A549 (cell line): ENCODE measurements at regions not wholly inside any gene's neighbourhood (a gene's known extent, or its start where the extent isn't known, plus 50 kb on each side); places are given as distances from the start of the nearest gene placed in this dataset.

Experiments
- ATAC-seq, 2 experiments: fragments of 200-7000 bp in 1 of 2; fragments of >200 bp in 1 of 2; cut with Nextera tagmentation in 1 of 2; cut with Tn5 transposase in 1 of 2; 3 replicates each; pipeline versions ENCODE4 v1.8.0 to v1.9.1; 2018 to 2020; ENCODE audit warnings: mild to moderate bottlenecking in 1 of 2, moderate library complexity in 1 of 2
- CTCF ChIA-PET: fragments of 300-600 bp; sonication (Branson Sonifier 250); formaldehyde crosslinking; extraction: SDS; loops from one replicate; lab custom pipeline; 2021; ENCODE audit warnings: antibody characterized with exemption, inconsistent platforms; lab: Yijun Ruan, JAX
- POLR2A ChIA-PET: fragments of 350-600 bp; formaldehyde crosslinking; extraction: SDS; loops from one replicate; lab custom pipeline; 2021; ENCODE audit warnings: antibody characterized with exemption, inconsistent platforms; lab: Yijun Ruan, JAX
- DNase-seq, 2 experiments: peaks; one replicate each; pipeline versions ENCODE4 v3.0.0 to v3.0.0-alpha.2; 2011 to 2016; ENCODE audit warnings: low read depth in 1 of 2, low spot score in 1 of 2
- FAIRE-seq: peaks from 2 replicates; lab custom pipeline; 2011; peaks lifted over from hg19 to GRCh38; lab: Jason Lieb, UNC
- H3K27ac ChIP-seq, 2 experiments: fragments of >200 bp; sonication (Bioruptor Twin); formaldehyde crosslinking; 3 replicates each; pipeline ENCODE4 v1.5.1; 2016 to 2017
- H3K4me1 ChIP-seq: fragments of >200 bp; sonication (Bioruptor Twin); formaldehyde crosslinking; 3 replicates; pipeline ENCODE4 v1.6.1; 2016
- H3K4me2 ChIP-seq: fragments of >200 bp; sonication (Bioruptor Twin); formaldehyde crosslinking; 3 replicates; pipeline ENCODE4 v1.6.1; 2016
- H3K4me3 ChIP-seq: fragments of >200 bp; sonication (Bioruptor Twin); formaldehyde crosslinking; 3 replicates; pipeline ENCODE4 v1.5.1; 2016
- H3K9me3 ChIP-seq: fragments of >200 bp; sonication (Bioruptor Twin); formaldehyde crosslinking; 3 replicates; pipeline ENCODE4 v1.6.1; 2016
- CBX8 ChIP-seq: fragments of 200-600 bp; sonication (generic); IDR thresholded peaks from 2 replicates; pipeline ENCODE4 v1.6.1; 2016
- CEBPB ChIP-seq, 2 experiments: fragments of >200 bp in 1 of 2; sonication (Bioruptor Twin) in 1 of 2; formaldehyde crosslinking in 1 of 2; IDR thresholded peaks; 2 replicates each; pipeline ENCODE4 v1.6.1; 2012 to 2016
- E2F6 ChIP-seq: IDR thresholded peaks from 2 replicates; pipeline ENCODE4 v1.6.1; 2012; ENCODE audit warnings: low read depth, borderline replicate concordance
- EHMT2 ChIP-seq: fragments of 200-600 bp; sonication (generic); IDR thresholded peaks from 2 replicates; pipeline ENCODE4 v1.6.1; 2016; ENCODE audit warnings: antibody characterized with exemption, low read depth, mild to moderate bottlenecking, moderate library complexity
- ESRRA ChIP-seq: fragments of 150-350 bp; IDR thresholded peaks from 2 replicates; pipeline ENCODE4 v1.6.1; 2014; ENCODE audit warnings: mild to moderate bottlenecking, low read length, borderline replicate concordance
- FOSB ChIP-seq: fragments of 250-450 bp; sonication (Bioruptor Pico); IDR thresholded peaks from 2 replicates; pipeline ENCODE4 v1.5.0; 2020; ENCODE audit warnings: mild to moderate bottlenecking, moderate library complexity
- HDAC2 ChIP-seq: fragments of 200-600 bp; sonication (generic); IDR thresholded peaks from 2 replicates; pipeline ENCODE4 v1.6.1; 2016
- HES2 ChIP-seq: fragments of >200 bp; sonication (Bioruptor Twin); formaldehyde crosslinking; IDR thresholded peaks from 2 replicates; pipeline ENCODE4 v1.6.1; 2016
- HEYL ChIP-seq: fragments of 250-450 bp; sonication (Bioruptor Pico); IDR thresholded peaks from 2 replicates; pipeline ENCODE4 v1.8.0; 2021; ENCODE audit warnings: mild to moderate bottlenecking, moderate library complexity
- HMGXB4 ChIP-seq: fragments of 250-450 bp; sonication (Bioruptor Pico); IDR thresholded peaks from 2 replicates; pipeline ENCODE4 v1.5.0; 2021; ENCODE audit warnings: mild to moderate bottlenecking, moderate library complexity, borderline replicate concordance
- HOXA7 ChIP-seq: fragments of 250-450 bp; sonication (Bioruptor Pico); IDR thresholded peaks from 2 replicates; pipeline ENCODE4 v1.5.0; 2020; ENCODE audit warnings: mild to moderate bottlenecking, moderate library complexity
- JUN ChIP-seq, 2 experiments: fragments of >200 bp; sonication (Bioruptor Twin); formaldehyde crosslinking; IDR thresholded peaks; 2 replicates in 1 of 2; 3 replicates in 1 of 2; pipeline ENCODE4 v1.6.1; 2016 to 2017
- KDM1A ChIP-seq: fragments of 200-600 bp; sonication (generic); IDR thresholded peaks from 2 replicates; pipeline ENCODE4 v1.6.1; 2016; ENCODE audit warnings: low read depth, mild to moderate bottlenecking
- MAZ ChIP-seq: fragments of 150-350 bp; IDR thresholded peaks from 2 replicates; pipeline ENCODE4 v1.6.1; 2014; ENCODE audit warnings: antibody characterized with exemption, low read depth, low read length, borderline replicate concordance
- NFE2L2 ChIP-seq: fragments of 150-350 bp; conservative IDR thresholded peaks from 2 replicates; pipeline ENCODE4 v1.6.1; 2014; ENCODE audit warnings: low read length
- RARB ChIP-seq: fragments of 250-450 bp; sonication (Bioruptor Pico); IDR thresholded peaks from 2 replicates; pipeline ENCODE4 v1.8.0; 2021; ENCODE audit warnings: mild to moderate bottlenecking, moderate library complexity
- RNF2 ChIP-seq: fragments of 200-600 bp; sonication (generic); IDR thresholded peaks from 2 replicates; pipeline ENCODE4 v1.6.1; 2016; ENCODE audit warnings: low read depth, mild to moderate bottlenecking, antibody characterized with exemption, moderate library complexity, borderline replicate concordance
- SMC3 ChIP-seq: fragments of >200 bp; sonication (Bioruptor Twin); formaldehyde crosslinking; IDR thresholded peaks from 3 replicates; pipeline ENCODE4 v1.6.1; 2018; ENCODE audit warnings: inconsistent platforms
- WGBS: methylation state at CpG from one replicate; pipeline ENCODE4 v1.1.6; 2017; ENCODE audit errors: missing lambda C conversion rate; 5-methylcytosine and 5-hydroxymethylcytosine counted together
- TF ChIP-seq, protein P1 (sequence below): fragments of 200-600 bp; sonication (generic); IDR thresholded peaks from 2 replicates; pipeline ENCODE4 v1.6.1; 2016; ENCODE audit warnings: antibody characterized with exemption, mild to moderate bottlenecking, moderate library complexity
- TF ChIP-seq, protein P2 (sequence below): fragments of >200 bp; sonication (Bioruptor Twin); formaldehyde crosslinking; IDR thresholded peaks from 3 replicates; pipeline ENCODE4 v1.5.1; 2016

DNA sequence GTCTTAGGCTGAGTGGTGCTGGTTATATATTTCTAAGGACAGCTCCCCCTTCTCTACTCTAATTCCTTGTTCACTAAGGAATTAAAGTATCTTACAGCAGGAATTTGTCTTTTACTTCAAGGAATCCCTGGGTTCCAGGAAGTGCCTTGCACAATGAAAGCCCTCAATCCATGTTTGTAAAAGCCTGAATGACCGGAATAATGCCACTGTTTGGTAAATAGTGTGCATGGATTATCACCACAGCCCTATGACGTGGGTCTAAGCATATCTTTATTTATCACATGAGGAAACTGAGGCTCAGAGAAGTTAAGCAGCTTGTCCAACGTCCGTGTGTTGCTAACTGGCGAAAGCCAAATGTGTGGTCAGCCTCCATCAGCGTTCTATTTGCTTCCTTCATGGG, 135.7 kb upstream of the NAV2 start (continued):
- TF ChIP-seq, protein P1, sequence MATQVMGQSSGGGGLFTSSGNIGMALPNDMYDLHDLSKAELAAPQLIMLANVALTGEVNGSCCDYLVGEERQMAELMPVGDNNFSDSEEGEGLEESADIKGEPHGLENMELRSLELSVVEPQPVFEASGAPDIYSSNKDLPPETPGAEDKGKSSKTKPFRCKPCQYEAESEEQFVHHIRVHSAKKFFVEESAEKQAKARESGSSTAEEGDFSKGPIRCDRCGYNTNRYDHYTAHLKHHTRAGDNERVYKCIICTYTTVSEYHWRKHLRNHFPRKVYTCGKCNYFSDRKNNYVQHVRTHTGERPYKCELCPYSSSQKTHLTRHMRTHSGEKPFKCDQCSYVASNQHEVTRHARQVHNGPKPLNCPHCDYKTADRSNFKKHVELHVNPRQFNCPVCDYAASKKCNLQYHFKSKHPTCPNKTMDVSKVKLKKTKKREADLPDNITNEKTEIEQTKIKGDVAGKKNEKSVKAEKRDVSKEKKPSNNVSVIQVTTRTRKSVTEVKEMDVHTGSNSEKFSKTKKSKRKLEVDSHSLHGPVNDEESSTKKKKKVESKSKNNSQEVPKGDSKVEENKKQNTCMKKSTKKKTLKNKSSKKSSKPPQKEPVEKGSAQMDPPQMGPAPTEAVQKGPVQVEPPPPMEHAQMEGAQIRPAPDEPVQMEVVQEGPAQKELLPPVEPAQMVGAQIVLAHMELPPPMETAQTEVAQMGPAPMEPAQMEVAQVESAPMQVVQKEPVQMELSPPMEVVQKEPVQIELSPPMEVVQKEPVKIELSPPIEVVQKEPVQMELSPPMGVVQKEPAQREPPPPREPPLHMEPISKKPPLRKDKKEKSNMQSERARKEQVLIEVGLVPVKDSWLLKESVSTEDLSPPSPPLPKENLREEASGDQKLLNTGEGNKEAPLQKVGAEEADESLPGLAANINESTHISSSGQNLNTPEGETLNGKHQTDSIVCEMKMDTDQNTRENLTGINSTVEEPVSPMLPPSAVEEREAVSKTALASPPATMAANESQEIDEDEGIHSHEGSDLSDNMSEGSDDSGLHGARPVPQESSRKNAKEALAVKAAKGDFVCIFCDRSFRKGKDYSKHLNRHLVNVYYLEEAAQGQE, result no peak
- TF ChIP-seq ESRRA (no peak), MAZ (no peak)

DNA sequence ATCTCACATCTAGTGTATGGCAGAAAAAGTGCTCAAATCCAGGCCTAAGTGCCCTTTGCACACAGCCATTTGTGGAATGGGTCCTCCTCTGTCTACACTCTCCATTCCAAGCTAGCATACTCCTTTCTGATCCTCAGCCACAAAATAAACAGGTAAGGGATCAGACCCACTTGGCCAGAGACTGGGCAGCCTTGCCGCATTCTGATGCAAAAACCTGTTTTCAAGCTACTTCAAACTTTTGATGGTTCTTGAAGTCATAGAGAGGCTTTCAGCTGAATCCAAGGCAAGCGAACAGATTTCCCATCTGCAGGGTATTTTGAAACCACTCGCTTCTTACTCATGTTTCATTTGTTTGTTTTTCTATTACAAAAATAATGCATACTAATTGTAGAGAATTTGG, 136.6 kb upstream of the NAV2 start:
- Histone ChIP-seq H3K4me1 (no peaks in the 10 kb centered on the region), H3K9me3 (peaks cover 2% of the 10 kb centered on the region; the same call in 1 of the 3 replicates), H3K4me3 (no peak overlapping the region), H3K27ac (no peak overlapping the region), H3K4me2 (no peak overlapping the region)
- DNase-seq (no peak), ATAC-seq (no peak), FAIRE-seq (no peak)
- no peak for TF ChIP-seq EHMT2
- TF ChIP-seq HMGXB4 (CRISPR knock-in tag), result no peak
- TF ChIP-seq, protein P2, sequence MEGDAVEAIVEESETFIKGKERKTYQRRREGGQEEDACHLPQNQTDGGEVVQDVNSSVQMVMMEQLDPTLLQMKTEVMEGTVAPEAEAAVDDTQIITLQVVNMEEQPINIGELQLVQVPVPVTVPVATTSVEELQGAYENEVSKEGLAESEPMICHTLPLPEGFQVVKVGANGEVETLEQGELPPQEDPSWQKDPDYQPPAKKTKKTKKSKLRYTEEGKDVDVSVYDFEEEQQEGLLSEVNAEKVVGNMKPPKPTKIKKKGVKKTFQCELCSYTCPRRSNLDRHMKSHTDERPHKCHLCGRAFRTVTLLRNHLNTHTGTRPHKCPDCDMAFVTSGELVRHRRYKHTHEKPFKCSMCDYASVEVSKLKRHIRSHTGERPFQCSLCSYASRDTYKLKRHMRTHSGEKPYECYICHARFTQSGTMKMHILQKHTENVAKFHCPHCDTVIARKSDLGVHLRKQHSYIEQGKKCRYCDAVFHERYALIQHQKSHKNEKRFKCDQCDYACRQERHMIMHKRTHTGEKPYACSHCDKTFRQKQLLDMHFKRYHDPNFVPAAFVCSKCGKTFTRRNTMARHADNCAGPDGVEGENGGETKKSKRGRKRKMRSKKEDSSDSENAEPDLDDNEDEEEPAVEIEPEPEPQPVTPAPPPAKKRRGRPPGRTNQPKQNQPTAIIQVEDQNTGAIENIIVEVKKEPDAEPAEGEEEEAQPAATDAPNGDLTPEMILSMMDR, result no peak
- TF ChIP-seq CEBPB (IDR thresholded peaks at IDR 0.05), result no peak
- TF ChIP-seq CBX8, result no peak
- TF ChIP-seq SMC3, result no peak
- TF ChIP-seq E2F6, result no peak
- no peak for TF ChIP-seq HEYL (CRISPR knock-in tag)
- ChIA-PET POLR2A (no interaction called here), CTCF (interaction anchor here (0.9 to 8.9 kb wide), 3 partner anchors 12 to 506 kb away, joined by 3 to 65 read pairs (median 6); no protein-coding TSS in a partner anchor)
- WGBS, result 75% methylated on average over 3 of the region's 3 CpGs

DNA sequence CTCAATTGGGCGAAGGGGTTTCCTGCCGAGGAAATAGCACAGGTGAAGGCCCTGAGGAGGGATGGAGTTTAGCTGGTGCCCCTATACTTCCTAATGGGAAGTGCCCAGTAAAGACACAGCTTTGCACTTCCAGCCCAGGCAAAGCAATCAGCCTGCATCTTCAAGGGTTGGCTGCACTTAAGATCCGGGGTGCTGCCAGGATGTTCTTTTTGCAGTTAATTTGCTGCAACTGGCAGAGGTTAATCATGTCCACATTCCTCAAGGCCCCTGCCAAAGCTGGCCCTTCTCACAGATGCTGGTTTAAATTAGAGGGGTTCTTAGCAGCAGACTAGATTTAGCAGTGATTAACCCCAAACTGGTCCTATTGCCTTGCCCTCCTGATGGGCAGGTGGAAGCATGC, 137.7 kb upstream of the NAV2 start:
- ChIA-PET POLR2A (no interaction called here), CTCF (interaction anchor here (1.2 to 8.9 kb wide), 3 partner anchors 10 to 83 kb away, joined by 3 to 65 read pairs (median 6); no protein-coding TSS in a partner anchor)
- Histone ChIP-seq H3K9me3 (peaks cover 7% of the 10 kb centered on the region; the same call in 2 of the 3 replicates), H3K4me3 (no peak overlapping the region), H3K4me2 (no peak overlapping the region), H3K27ac (no peak overlapping the region), H3K4me1 (no peaks in the 10 kb centered on the region)
- TF ChIP-seq NFE2L2 (no peak), HDAC2 (no peak), CEBPB (IDR thresholded peaks at IDR 0.05) (no peak), HES2 (no peak), ESRRA (no peak), RNF2 (no peak), KDM1A (no peak), JUN (IDR thresholded peaks at IDR 0.05) (no peak), FOSB (no peak), SMC3 (no peak), HOXA7 (no peak), RARB (CRISPR knock-in tag) (no peak), E2F6 (no peak)
- ATAC-seq (no peak), DNase-seq (no peak), FAIRE-seq (no peak)
- 30% methylated on average over 3 of the region's 3 CpGs for WGBS
